NCI-H146 treated with DMSO at 0.1 percent for 48 hours (cell line): ENCODE measurements at regions not wholly inside any gene's neighbourhood (a gene's known extent, or its start where the extent isn't known, plus 50 kb on each side); places are given as distances from the start of the nearest gene placed in this dataset.
"Not testable (repeated sequence)": the region's sequence is repeated elsewhere in the genome, so short reads cannot be mapped to it uniquely, and the experiment has no call there.

Source experiments
- DNase-seq: peaks from one replicate; lab custom pipeline; 2025; ENCODE audit not compliant: unreplicated experiment; lab: John Stamatoyannopoulos, UW

DNA sequence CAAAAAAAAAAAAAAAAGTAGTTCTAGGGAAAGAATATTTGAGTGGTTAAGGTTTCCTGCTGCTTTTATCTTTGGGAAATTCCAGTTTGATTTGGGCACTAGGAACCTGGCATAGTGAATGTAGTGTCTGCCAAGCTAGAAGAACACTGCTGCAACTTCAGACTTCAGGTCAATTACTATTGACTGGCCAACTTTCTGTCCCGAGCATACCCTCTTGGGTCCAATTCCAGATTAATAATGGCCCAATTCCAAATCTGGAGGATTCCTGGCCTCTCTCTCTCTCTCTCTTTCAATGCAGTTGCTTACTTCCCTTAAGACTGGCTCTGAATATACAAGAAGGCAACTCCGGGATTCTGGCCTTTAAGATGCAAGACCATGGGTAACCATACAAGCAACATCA lies 74.9 kb downstream of the ANKEF1 start:
- DNase-seq = no peak

DNA sequence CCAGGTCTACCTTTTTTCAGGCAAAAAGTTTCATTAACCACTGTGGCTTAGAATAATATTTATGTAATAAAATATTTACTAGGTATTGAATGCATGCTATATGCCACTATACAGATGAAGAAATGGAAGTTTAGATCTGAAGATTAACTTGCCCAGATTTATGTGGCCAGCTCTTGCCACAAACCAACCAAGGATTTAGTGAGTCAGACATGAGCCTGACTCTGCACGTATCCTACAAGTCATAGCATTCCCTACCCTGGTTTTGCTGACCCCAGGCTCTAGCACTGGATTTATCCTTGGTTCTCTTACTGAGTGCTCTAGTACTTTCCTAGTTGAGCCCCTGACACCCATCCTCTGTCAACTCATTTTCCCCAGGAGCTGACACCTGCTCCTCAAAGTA lies 75.4 kb downstream of the ANKEF1 start:
- no peak for DNase-seq

DNA sequence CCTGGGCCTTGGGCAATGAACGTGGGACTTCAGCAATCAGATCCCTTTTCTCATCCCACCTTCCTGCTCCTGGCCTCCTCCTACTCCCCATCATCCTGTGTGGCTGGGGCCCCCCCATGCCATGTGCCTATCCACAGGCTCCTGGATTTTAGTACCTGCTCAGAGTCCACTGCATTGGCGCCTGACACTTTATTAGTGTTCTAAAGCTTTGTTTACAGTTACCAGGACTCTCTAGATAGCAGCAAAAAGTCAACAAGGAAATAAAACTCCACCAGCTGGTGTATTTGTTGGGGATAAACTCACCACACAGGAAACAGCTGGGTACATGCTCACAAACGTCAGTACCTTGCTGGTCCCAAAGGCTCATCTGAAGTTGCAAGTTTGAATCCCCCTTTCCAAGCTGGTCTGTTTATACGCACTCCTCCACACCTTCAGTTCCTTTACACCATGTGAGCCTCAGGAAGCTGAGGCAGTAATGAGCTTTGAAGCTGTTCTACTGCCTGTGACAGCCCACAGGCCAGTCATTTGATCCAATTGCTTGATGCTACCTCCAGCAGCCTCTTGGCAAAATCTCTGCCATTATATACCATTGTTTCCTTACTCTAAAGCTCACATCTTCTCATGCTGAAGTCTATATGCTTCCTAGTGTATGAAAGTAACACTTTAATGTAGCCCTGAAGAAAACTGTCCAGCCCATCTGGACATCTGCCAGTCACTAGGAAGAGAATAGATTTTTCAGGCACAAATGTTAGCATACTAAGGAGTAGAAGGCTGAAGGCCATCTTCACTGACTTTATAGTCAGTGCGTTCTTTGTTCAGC lies 76.6 kb downstream of the ANKEF1 start:
- DNase-seq = peak; percentile 71

DNA sequence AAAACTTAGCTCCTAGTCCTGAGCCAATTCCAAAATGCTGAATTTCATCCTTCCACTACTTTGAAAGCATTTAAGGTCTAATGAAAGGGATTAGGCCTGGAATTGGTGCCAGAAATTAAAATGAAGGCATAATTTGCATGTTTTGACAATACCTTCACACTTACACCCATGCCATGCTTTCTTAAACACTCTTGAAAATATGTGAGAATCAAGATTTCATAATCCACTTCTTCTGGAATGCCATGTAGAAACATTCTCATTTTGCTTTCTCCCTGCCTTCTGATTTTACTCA lies 77.1 kb downstream of the ANKEF1 start:
- no peak for DNase-seq

DNA sequence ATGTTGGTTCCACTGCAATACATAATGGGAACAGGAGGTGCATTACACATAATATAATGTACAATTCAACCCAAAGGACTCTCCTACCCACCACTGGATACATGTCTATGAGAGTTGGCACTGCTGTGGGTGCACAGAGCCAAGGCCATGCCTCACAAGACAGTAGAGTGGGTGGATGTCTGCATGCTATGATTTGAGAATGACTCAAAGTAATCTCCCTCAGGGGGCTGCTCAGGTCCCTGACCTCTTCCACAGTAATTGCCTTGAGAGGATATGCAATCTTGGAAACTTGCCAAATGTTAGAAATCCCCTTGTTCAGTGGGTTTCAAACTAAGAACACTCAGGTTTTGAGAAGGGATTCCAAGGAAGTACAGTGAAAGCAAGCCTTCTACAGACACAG lies 79.0 kb downstream of the ANKEF1 start:
- DNase-seq = no peak

DNA sequence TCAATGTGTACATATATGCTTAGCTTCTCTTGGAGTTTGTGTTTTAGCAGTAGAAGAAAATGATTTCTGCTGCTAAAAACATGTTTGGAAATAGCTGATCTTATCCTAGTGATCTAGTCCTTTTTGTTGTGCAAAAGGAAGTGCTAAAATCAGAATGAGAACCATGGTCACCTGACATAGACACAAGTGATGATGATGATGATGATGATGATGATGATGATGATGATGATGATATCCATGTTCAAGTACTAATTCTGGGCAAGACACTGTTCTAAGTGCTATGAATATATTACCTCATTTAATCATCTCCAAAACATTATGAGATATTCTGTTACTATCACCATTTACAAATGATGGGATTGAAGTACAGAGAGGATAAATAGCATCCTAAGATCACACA lies 79.8 kb downstream of the ANKEF1 start:
- no peak for DNase-seq

DNA sequence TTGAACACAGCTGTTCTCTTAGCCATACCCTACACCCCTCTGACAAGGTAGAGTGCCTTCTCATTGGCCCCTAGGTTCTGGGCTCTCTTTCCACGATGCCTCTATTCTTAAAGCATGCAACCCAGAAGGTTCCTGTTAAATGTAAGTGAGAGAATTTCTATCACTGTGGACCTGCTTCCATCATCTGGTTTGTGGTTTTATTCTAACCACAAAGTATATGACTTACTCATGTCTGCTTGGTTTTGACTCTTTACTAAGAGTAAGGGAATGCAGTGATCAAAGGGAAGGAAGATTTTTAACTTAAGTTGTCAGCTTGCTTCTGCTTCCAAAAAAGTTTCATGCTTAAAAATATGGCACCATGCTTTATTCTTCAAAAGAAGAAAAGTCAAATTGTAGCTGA lies 80.2 kb downstream of the ANKEF1 start:
- no peak for DNase-seq

DNA sequence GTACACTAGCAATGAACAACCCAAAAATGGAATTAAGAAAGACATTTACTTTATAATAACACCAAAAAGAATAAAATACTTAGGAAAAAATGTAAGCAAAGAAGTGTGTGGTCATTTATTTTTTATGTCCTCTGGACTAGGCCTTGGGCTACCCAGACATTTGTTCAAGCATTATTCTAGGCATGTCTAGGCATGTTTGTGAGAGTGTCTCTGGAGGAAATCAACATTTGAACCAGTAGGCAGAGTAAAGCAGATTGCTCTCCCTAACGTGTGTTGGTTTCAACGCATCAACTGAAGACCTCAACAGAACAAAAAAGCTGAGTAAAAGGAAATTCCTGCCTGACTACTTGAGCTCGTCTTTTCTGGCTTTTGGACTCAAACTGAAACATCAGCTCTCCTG lies 84.5 kb downstream of the ANKEF1 start:
- no peak for DNase-seq

DNA sequence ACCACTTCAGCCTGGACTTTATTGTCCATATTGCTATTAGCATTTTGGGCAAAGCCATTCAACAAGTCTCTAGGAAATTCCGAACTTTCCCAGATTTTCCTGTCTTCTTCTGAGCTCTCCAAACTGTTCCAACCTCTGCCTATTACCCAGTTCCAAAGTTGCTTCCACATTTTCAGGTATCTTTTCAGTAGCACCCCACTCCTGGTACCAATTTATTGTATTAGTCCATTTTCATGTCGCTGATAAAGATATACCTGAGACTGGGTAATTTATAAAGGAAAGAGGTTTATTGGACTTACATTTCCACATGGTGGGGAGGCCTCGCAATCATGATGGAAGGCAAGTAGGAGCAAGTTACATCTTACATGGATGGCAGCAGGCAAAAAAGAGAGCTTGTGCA lies 90.1 kb downstream of the ANKEF1 start:
- DNase-seq = not testable (repeated sequence)

DNA sequence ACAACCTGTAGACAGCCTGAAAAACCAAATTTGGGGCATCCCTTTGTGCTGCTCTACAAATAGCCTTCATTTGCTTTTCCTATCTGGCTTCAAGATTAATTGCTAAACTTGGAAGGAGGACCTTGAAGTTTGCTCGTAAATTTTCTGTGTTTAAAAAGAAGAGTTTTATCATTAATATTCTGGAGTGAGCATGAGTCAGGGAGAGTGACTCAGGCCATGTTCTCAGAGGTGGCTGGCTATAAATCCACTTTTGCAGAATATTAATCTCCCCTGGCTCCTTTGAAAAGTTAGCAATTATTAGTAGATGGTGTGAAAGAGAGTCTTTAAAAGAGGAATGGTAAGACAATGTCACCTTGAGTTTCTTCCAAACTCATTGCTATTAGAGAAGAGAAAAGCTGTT lies 91.0 kb downstream of the ANKEF1 start:
- DNase-seq = no peak

DNA sequence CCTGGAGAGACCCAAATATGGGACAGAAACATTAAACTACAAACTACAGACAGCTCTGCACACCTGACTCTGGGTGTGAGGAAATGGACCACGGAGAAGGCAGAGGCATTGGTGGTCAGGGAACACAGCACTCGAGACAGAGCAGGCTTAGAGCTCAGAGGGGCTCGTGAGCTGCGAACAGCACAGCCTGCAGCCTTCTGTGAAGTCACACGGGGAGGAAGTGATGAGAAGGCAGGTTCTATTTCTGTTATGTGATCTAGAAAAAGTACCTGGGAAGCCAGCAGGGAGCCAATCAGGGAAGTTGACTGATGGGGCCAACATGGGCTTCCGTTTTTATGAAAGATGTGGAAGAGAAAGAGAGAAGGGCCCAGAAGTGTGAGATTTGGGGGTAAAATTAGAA lies 88.9 kb upstream of the SNAP25 start:
- no peak for DNase-seq

DNA sequence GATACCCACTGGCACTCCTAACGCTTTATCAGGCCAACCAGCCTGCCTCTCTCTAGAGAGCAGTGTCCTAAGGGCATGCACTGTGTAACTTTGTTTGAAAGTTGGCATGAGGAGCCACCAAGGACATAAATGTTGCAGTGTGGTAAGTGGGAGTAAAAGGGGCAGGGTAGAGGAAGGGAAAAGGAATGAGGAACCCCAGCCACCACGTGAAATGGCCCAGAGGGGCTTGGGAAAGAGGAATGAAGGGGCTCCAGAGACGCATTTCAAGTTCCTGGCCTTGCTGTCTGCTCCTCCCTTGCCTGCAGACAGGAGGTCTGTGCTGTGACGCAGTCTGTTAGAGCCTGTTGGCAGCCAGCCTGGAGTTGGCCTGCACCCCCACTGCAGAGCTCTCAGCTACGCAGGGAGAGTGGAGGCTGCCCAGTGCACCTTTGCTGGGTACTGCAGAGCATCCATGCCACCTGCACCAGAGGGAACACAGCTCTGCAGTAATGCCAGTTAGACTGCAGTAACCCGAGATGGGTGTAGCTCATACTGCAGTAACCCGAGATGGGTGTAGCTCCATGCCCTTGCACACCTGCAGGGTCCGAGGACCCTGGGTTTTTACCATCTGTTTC lies 86.8 kb upstream of the SNAP25 start:
- DNase-seq = peak; percentile 44

DNA sequence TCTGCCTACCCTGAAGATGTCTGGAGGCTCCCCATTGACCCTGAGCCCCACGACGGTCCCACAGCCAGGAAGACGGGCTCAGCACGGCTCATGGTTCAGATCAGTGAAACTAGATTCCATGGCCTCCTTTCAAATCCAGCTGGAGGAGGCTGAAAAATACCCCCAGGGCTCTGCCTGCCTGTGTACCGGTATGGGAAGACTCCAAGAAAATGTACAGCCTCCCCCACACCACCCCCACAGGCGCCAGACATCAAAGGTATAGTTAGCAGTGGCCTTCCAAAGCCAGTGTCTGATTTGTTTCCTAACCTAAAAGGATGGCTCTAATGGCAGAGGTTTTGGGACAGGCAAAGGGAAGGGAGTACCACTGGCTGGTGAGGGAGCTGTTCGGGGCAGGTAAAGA lies 86.2 kb upstream of the SNAP25 start:
- no peak for DNase-seq

DNA sequence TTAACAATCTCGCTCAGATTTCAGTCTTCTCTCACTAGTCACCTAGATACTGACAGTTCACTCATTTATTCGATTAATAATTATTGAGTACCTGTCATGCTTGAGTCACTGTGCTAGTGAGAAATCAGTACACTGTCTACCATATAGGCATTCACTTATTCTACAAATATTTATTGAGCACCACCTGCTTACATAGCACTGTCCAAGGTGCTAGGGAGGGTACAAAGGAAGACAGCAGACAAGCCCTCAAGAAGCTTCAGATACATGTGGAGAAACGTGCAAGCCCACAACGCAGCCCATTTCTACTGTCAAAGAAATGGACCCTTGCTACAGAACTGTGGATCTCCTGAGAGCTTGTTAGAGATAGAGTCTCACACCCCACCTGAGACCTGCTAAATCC lies 85.1 kb upstream of the SNAP25 start:
- DNase-seq = no peak

DNA sequence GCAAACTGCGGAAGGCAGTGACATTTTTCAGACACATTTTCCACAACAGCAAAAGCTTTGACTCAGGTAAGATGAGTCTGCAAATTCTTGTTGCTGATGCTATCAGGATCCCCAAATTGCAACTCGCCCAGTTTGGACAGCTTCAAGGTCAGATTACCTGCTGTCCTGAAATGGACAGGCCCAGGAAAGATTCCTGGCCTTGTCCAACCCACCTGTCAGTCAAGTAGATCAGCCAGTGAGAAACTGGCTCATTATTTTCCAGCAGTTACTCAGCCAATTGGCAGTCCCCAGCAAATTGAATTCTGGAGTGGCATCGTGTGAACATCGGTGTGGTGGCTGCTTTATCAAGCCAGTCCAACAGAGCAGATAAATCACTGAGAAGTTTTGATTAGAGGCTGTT lies 84.5 kb upstream of the SNAP25 start:
- DNase-seq = no peak

DNA sequence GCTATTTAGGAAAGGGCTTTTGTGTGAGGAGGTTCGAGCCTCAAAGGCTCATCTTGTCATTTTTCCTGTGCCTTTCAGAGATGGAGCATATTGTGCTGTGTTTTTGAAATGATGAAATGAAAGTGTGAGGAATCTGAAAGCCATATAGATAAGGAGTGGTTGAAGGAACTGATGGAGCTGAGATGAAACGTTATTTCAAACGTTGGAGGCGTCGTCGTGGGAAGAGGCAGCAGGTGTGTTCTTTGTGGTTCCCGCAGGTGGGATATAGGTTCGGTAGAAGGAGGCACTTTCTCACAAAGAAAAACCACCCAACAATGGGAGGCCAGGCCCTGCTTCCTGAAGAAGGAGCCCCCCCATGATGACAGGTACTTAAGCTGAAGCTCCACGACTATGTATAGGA lies 83.2 kb upstream of the SNAP25 start:
- DNase-seq = no peak

DNA sequence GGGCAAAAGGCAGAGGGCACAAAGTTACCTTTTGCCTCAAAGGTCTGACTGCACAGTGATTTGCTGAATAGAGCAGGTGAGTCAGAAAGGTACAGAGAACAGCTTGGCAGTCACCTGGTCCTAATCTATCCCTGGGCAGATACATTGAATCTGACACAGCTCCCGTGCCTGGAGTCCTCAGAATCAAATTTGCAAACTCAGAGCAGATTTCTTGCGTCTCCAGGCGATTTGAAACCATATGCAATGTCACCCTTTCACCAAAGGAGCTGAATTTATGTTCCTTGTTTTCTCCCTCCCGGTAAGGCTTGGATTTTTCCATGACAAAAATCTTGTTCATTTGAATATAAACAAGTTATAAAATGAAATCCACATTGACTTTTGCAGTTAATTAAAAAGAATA lies 81.6 kb upstream of the SNAP25 start:
- DNase-seq = no peak

DNA sequence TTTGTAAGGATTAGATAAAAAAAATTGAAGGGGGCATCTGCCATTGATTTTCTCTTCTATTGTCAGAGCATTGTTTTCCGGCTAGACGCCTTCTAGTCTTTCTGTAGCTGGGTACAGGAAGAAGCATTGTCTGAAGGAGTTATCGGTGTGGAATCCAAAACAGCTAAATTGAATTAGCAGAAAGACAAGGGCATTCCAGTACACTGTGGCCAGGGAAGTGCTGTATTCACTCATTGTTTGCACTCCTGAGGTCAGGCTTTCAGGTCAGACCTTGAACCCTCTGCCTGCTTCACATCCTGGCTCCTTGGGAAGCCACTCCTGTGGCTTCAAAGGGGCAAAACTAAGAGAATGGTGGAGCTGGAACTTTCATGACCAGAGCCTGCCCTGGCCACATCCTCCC lies 81.1 kb upstream of the SNAP25 start:
- DNase-seq = no peak

DNA sequence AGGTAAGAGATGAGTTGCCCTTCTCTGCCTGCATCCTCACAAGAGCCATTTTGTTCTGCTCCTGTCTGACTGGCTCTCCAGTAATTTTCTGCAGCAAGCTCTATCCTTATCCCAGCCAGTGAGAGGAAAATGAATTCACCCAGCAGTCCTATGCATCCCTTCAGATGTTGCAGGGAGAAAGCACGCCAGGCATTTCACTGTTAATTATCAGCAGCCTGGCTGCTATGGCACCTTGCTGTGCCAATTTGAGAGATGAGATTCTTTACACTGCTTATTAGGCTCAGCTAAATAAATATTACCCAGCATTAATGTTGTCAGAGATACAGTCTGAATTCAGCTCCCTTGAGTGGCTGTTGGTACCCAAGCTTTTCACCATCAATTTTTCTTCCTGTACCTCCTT lies 61.1 kb upstream of the SNAP25 start:
- DNase-seq = peak; percentile 80

DNA sequence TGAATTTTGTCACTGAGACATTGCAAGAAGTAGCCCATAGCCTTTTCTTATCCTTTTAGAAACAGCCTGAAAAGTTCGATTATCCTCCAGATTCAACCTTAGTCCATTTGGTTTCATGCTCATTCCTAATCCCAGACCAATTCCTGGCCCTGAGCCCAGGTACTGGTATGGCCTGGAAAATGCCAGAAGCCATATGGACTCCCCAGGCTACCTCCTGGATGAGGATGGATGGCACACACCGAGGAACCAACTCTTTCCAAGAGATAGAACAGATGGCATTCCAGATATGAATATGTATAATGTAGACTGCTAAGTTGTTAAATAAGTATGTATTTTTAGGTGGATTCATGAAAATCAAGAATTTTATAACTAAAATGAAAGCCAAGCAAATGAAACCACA lies 51.6 kb upstream of the SNAP25 start:
- DNase-seq = no peak

DNA sequence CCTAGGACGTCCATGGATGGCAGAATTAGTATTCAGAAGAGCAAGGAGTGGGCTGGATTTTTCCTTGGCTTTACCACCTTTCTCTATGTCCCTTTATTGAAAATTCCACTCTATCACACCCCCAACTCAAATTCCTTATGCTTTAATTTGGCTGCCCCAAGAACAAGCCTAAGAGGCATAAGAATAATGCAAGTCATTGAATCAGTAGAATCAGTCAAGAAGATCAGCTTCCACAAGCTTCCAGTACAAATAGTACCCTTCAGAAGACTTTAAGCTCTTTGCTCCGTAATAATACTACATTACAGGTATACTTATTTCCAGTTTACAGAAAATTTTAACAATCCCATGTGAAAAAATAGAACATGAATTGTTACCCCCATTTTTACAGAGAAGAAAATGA lies 51.0 kb upstream of the SNAP25 start:
- DNase-seq = no peak
